Hepatocyte (in vitro differentiated cells): ENCODE measurements at regions not wholly inside any gene's neighbourhood (a gene's known extent, or its start where the extent isn't known, plus 50 kb on each side); places are given as distances from the start of the nearest gene placed in this dataset.
"Not testable (repeated sequence)": the region's sequence is repeated elsewhere in the genome, so short reads cannot be mapped to it uniquely, and the experiment has no call there.

Experiments used
- CTCF ChIP-seq: fragments of 200-600 bp; sonication (generic); IDR thresholded peaks from 2 replicates; pipeline ENCODE4 v1.5.1; 2016; ENCODE audit warnings: antibody characterized with exemption, mild to moderate bottlenecking; ENCODE audit not compliant: poor library complexity
- EZH2 ChIP-seq: fragments of 200-600 bp; sonication (generic); IDR thresholded peaks from 2 replicates; pipeline ENCODE4 v1.6.1; 2016; ENCODE audit warnings: antibody characterized with exemption, mild to moderate bottlenecking, borderline replicate concordance

GRCh38 chr10:53342531-53342930, 569.9 kb upstream of the MBL2 start:
- TF ChIP-seq CTCF, EZH2: not testable (repeated sequence)
